Neural cell (in vitro differentiated cells): ENCODE measurements at regions not wholly inside any gene's neighbourhood (a gene's known extent, or its start where the extent isn't known, plus 50 kb on each side); places are given as distances from the start of the nearest gene placed in this dataset.

ENCODE experiments used
- H2AFZ ChIP-seq: fragments of 200-600, 300-800 bp; sonication (generic), shearing (Covaris generic); 2 replicates; pipeline ENCODE4 v1.6.0; 2014; ENCODE audit warnings: low read depth, mild to moderate bottlenecking, antibody characterized with exemption, low read length, moderate library complexity
- H3F3A ChIP-seq: fragments of 200-600 bp; shearing (Covaris generic); 2 replicates; pipeline ENCODE4 v1.6.1; 2016; ENCODE audit warnings: mild to moderate bottlenecking, moderate library complexity, mixed read lengths, antibody characterized with exemption, low read length; ENCODE audit not compliant: insufficient read depth, poor library complexity, severe bottlenecking
- H3K27ac ChIP-seq: fragments of 200-600, 300-800 bp; sonication (generic), shearing (Covaris generic); 2 replicates; pipeline ENCODE4 v1.5.1; 2014; ENCODE audit warnings: mild to moderate bottlenecking, low read length, moderate library complexity
- H3K27me3 ChIP-seq: fragments of 300-800, 200-600 bp; sonication (generic), shearing (Covaris generic); 2 replicates; pipeline ENCODE4 v1.6.0; 2014; ENCODE audit warnings: mild to moderate bottlenecking, low read depth, low read length, moderate library complexity; ENCODE audit not compliant: insufficient read depth
- H3K36me3 ChIP-seq: fragments of 300-800, 200-600 bp; sonication (generic), shearing (Covaris generic); 2 replicates; pipeline ENCODE4 v1.5.1; 2014; ENCODE audit warnings: mild to moderate bottlenecking, antibody characterized with exemption, low read length, moderate library complexity; ENCODE audit not compliant: insufficient read depth
- H3K4me2 ChIP-seq: fragments of 300-800, 200-600 bp; sonication (generic), shearing (Covaris generic); 2 replicates; pipeline ENCODE4 v1.6.0; 2014; ENCODE audit warnings: mild to moderate bottlenecking, low read length
- H3K4me3 ChIP-seq: fragments of 300-800, 200-600 bp; sonication (generic), shearing (Covaris generic); 2 replicates; pipeline ENCODE4 v1.5.1; 2014; ENCODE audit warnings: mild to moderate bottlenecking, low read length, moderate library complexity
- H3K79me2 ChIP-seq: fragments of 200-600 bp; shearing (Covaris generic); replicated peaks from 2 replicates; pipeline ENCODE4 v1.6.0; 2014; ENCODE audit warnings: mild to moderate bottlenecking, low read length, moderate library complexity; ENCODE audit not compliant: insufficient read depth
- H3K9ac ChIP-seq: fragments of 300-800, 200-600 bp; sonication (generic), shearing (Covaris generic); 2 replicates; pipeline ENCODE4 v1.6.1; 2016; ENCODE audit warnings: mild to moderate bottlenecking, low read length, mixed read lengths
- H3K9me2 ChIP-seq: fragments of 200-600 bp; shearing (Covaris generic); 2 replicates; pipeline ENCODE4 v1.6.1; 2016; ENCODE audit warnings: mild to moderate bottlenecking, low read length, mixed read lengths; ENCODE audit not compliant: insufficient read depth
- H3K9me3 ChIP-seq: fragments of 200-600, 300-800 bp; sonication (generic), shearing (Covaris generic); 2 replicates; pipeline ENCODE4 v1.6.1; 2016; ENCODE audit warnings: mild to moderate bottlenecking, mixed run types, low read length, moderate library complexity, mixed read lengths
- H4K20me1 ChIP-seq: fragments of 200-600 bp; shearing (Covaris generic); 2 replicates; pipeline ENCODE4 v1.6.1; 2016; ENCODE audit warnings: mild to moderate bottlenecking, mixed run types; ENCODE audit not compliant: insufficient read depth
- CTCF ChIP-seq: fragments of 450-650 bp; IDR thresholded peaks from 2 replicates; pipeline ENCODE4 v1.5.1; 2014; ENCODE audit warnings: antibody characterized with exemption, mild to moderate bottlenecking, moderate library complexity; ENCODE audit not compliant: poor library complexity, severe bottlenecking
- EP300 ChIP-seq: fragments of 450-650 bp; conservative IDR thresholded peaks from 2 replicates; pipeline ENCODE4 v1.6.1; 2014; ENCODE audit warnings: antibody characterized with exemption, mild to moderate bottlenecking, moderate library complexity; ENCODE audit not compliant: poor library complexity, severe bottlenecking
- EZH2 ChIP-seq: fragments of 200-600, 300-800 bp; shearing (Covaris generic), sonication (generic); IDR thresholded peaks from 2 replicates; pipeline ENCODE4 v1.6.1; 2014; ENCODE audit warnings: antibody characterized with exemption, low read length, borderline replicate concordance, mild to moderate bottlenecking; ENCODE audit not compliant: insufficient read depth, poor library complexity, severe bottlenecking
- MXI1 ChIP-seq: fragments of 450-650 bp; conservative IDR thresholded peaks from 2 replicates; pipeline ENCODE4 v1.6.1; 2014; ENCODE audit warnings: antibody characterized with exemption, mild to moderate bottlenecking; ENCODE audit not compliant: poor library complexity, severe bottlenecking
- POLR2AphosphoS5 ChIP-seq: IDR thresholded peaks from 2 replicates; pipeline ENCODE4 v1.6.1; 2012
- RAD21 ChIP-seq: fragments of 450-650 bp; conservative IDR thresholded peaks from 2 replicates; pipeline ENCODE4 v1.6.1; 2014; ENCODE audit warnings: antibody characterized with exemption, mild to moderate bottlenecking, moderate library complexity
- REST ChIP-seq: IDR thresholded peaks from 2 replicates; pipeline ENCODE4 v1.6.1; 2012; ENCODE audit warnings: borderline replicate concordance
- SMC3 ChIP-seq: fragments of 450-650 bp; conservative IDR thresholded peaks from 2 replicates; pipeline ENCODE4 v1.6.1; 2014; ENCODE audit warnings: antibody characterized with exemption, mild to moderate bottlenecking, moderate library complexity; ENCODE audit not compliant: poor library complexity
- TAF1 ChIP-seq: IDR thresholded peaks from 2 replicates; pipeline ENCODE4 v1.6.1; 2012; ENCODE audit warnings: low read depth

- no peak overlapping the region for H3K27ac ChIP-seq
- no peak overlapping the region for H2AFZ ChIP-seq
- H4K20me1 ChIP-seq: no peaks in the 10 kb centered on the region
- TF ChIP-seq SMC3 (no peak), POLR2AphosphoS5 (no peak)
- H3F3A ChIP-seq: no peaks in the 10 kb centered on the region
- H3K9ac ChIP-seq: no peak overlapping the region
- no peaks in the 10 kb centered on the region for H3K27me3 ChIP-seq
- no peak overlapping the region for H3K4me2 ChIP-seq
- H3K9me2 ChIP-seq: no peaks in the 10 kb centered on the region
- H3K4me3 ChIP-seq: no peak overlapping the region
- H3K36me3 ChIP-seq: no peaks in the 10 kb centered on the region
- H3K9me3 ChIP-seq: no peaks in the 10 kb centered on the region
- no peaks in the 10 kb centered on the region for H3K79me2 ChIP-seq
Observed at GRCh38 chr1:168979276-168979675, 127.2 kb upstream of the ATP1B1 start.

GRCh38 chr1:168980180-168980579, 126.3 kb upstream of the ATP1B1 start:
- no peaks in the 10 kb centered on the region for H3K79me2 ChIP-seq
- H4K20me1 ChIP-seq: no peaks in the 10 kb centered on the region
- no peak for TF ChIP-seq POLR2AphosphoS5
- no peak for TF ChIP-seq REST
- no peak for TF ChIP-seq SMC3
- TF ChIP-seq RAD21: no peak
- no peak for TF ChIP-seq EZH2
- no peak for TF ChIP-seq CTCF
- TF ChIP-seq EP300: no peak
- TF ChIP-seq MXI1: no peak
- TF ChIP-seq TAF1: no peak
- H3K4me2 ChIP-seq: no peak overlapping the region
- H3K9ac ChIP-seq: no peak overlapping the region
- no peak overlapping the region for H3K27ac ChIP-seq
- no peak overlapping the region for H2AFZ ChIP-seq
- H3K27me3 ChIP-seq: no peaks in the 10 kb centered on the region
- no peaks in the 10 kb centered on the region for H3K9me2 ChIP-seq
- no peak overlapping the region for H3K4me3 ChIP-seq
- no peaks in the 10 kb centered on the region for H3K9me3 ChIP-seq
- no peaks in the 10 kb centered on the region for H3K36me3 ChIP-seq
- H3F3A ChIP-seq: no peaks in the 10 kb centered on the region

- no peaks in the 10 kb centered on the region for H3K36me3 ChIP-seq
- no peaks in the 10 kb centered on the region for H3K79me2 ChIP-seq
- H3K27ac ChIP-seq: no peak overlapping the region
- H3K9me2 ChIP-seq: no peaks in the 10 kb centered on the region
- H4K20me1 ChIP-seq: no peaks in the 10 kb centered on the region
- H2AFZ ChIP-seq: no peak overlapping the region
- H3F3A ChIP-seq: no peaks in the 10 kb centered on the region
- no peak overlapping the region for H3K4me3 ChIP-seq
- TF ChIP-seq SMC3 (no peak), CTCF (no peak), MXI1 (no peak), EZH2 (no peak)
- H3K4me2 ChIP-seq: no peak overlapping the region
- H3K9ac ChIP-seq: no peak overlapping the region
- H3K27me3 ChIP-seq: no peaks in the 10 kb centered on the region
- no peaks in the 10 kb centered on the region for H3K9me3 ChIP-seq
Observed at GRCh38 chr1:168980656-168981055, 125.8 kb upstream of the ATP1B1 start.
